Subcutaneous adipose tissue (tissue), 1 donor: ENCODE measurements at regions not wholly inside any gene's neighbourhood (a gene's known extent, or its start where the extent isn't known, plus 50 kb on each side); places are given as distances from the start of the nearest gene placed in this dataset.

Experiments
- TF ChIP-seq, protein P1 (sequence below): fragments of 450-650 bp; IDR thresholded peaks from one replicate; pipeline ENCODE4 v1.5.1; 2016; ENCODE audit warnings: low read depth, mild to moderate bottlenecking, control low read depth, antibody characterized with exemption, moderate library complexity

DNA sequence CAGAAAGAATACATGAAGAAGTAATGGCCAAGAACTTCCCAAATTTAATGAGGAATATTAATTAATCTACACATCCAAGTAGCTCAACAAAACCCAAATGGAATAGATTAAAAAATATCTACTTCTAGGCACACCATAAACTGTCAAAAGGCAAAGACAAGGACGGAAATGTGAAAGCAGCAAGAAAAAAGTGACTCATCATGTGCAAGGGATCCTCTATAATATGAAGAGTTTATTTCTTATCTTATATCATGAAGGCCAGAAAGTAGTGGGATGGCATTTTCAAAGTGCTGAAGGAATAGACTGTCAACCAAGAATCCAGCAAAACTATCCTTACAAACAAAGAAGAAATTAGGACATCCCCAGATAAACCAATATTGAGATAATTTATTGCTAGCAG lies 73.9 kb upstream of the PRICKLE2 start:
- TF ChIP-seq, protein P1, sequence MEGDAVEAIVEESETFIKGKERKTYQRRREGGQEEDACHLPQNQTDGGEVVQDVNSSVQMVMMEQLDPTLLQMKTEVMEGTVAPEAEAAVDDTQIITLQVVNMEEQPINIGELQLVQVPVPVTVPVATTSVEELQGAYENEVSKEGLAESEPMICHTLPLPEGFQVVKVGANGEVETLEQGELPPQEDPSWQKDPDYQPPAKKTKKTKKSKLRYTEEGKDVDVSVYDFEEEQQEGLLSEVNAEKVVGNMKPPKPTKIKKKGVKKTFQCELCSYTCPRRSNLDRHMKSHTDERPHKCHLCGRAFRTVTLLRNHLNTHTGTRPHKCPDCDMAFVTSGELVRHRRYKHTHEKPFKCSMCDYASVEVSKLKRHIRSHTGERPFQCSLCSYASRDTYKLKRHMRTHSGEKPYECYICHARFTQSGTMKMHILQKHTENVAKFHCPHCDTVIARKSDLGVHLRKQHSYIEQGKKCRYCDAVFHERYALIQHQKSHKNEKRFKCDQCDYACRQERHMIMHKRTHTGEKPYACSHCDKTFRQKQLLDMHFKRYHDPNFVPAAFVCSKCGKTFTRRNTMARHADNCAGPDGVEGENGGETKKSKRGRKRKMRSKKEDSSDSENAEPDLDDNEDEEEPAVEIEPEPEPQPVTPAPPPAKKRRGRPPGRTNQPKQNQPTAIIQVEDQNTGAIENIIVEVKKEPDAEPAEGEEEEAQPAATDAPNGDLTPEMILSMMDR: no peak

DNA sequence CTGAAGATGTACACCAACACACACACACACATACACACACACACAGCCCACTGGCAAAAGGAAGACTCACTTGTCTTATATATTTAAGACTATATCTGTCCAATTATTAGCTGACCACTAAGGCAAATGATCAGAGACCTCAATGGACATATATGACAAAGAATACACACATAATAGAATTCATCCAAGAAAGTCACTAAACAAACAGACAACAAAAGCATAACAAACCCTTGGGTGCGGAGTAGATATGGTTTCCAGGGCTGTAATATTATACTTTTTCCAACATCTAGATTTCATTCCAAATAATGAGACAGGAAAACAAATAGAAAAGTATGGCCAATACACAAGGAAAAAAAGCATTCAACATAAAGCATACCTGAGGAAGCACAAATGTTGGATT lies 72.3 kb upstream of the PRICKLE2 start:
- TF ChIP-seq, protein P1: no peak

DNA sequence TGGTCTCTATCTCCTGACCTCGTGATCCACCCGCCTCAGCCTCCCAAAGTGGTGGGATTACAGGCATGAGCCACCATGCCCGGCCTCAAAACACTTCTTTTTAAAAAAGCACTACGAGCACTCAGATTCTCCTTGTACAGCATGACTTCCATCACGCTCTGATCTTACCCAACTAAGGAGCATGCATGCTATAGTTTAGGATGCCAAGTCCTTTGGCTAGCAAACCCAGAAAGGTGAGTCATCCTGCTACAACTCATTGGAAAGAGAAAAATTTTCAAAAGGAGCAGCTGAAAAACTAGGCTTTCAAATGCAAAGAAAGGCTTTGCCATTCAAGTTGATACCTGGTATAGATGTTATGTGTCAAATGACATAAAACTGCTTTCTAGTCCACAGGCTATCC lies 70.3 kb upstream of the PRICKLE2 start:
- TF ChIP-seq, protein P1: no peak

DNA sequence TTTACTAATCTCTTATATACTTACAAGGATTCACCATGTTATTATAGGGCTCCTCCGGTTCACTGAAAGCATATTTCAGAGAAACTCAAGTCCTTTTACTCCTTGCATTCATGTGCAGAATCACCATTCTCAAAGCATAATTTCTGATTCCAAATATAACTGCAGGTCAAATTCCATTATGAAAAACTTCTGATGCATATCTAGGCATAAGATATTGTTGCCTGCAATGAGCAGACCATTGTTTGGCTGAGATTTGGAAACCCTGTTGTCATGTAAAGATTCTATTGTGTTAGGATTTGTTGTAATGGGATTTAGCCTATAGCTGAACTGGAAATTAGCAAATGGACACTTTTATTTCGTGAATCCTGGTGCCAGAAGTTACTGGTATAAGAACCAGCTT lies 69.5 kb upstream of the PRICKLE2 start:
- TF ChIP-seq, protein P1: no peak

DNA sequence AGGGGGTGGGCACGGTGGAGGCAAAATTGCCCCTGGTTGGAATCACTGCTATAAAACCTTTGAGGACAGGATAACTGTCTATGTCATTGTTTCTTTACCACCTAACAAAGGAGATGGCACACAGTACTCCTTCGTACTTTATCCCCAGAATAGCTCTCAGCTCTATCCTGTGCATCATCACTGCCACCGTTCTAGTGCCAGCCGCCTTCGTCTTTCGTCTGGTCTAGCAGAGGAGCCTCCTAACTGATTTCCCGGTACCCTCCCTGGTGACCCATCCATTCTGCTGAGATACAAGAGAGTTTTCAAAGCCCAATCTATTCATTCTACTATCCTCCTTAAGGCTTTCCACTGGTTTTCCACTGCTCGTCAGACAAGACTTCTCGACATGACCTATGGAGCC lies 67.9 kb upstream of the PRICKLE2 start:
- TF ChIP-seq, protein P1: no peak

DNA sequence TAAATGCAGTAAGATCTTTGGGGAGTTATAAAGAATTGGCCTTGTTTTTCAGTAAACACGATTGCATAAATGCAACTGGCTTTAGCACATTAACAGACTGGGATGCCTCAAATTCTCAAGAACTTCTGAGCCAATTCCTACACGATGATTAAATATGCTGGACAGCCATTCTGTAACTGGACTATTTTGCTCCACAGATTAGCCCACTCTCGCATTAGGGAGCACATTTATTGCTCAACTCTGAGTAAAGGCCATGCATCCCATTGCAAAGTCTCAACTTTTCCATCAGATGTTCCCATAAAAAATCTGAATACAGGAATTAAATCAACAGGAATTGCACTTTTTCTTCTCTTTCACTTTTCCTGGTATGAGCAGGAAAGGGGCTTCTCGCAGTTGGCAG lies 66.7 kb upstream of the PRICKLE2 start:
- TF ChIP-seq, protein P1: no peak

DNA sequence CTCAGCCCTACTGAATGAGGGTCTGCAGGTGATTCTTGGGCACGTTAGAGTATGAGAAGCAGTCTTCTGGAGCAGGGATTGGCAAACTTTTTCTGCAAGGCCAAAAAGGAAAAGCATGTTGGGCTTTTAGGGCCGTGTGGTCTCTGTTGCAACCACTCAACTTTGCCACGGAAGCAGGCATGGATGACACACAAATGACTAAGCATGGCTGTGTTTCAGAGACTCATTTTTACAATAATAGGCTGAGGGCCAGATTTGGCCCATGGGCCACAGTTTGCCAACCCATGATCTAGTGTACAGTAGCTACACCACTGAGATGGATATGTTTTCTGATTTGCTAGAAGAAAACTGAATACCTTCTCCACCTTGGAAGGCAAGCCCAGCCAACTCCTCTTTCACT lies 66.1 kb upstream of the PRICKLE2 start:
- TF ChIP-seq, protein P1: no peak
